ENCODE measurements at regions not wholly inside any gene's neighbourhood (a gene's known extent, or its start where the extent isn't known, plus 50 kb on each side); places are given as distances from the start of the nearest gene placed in this dataset.
A peak's percentile ranks its signal among the peaks of the same experiment; 100 is the strongest.

DNA sequence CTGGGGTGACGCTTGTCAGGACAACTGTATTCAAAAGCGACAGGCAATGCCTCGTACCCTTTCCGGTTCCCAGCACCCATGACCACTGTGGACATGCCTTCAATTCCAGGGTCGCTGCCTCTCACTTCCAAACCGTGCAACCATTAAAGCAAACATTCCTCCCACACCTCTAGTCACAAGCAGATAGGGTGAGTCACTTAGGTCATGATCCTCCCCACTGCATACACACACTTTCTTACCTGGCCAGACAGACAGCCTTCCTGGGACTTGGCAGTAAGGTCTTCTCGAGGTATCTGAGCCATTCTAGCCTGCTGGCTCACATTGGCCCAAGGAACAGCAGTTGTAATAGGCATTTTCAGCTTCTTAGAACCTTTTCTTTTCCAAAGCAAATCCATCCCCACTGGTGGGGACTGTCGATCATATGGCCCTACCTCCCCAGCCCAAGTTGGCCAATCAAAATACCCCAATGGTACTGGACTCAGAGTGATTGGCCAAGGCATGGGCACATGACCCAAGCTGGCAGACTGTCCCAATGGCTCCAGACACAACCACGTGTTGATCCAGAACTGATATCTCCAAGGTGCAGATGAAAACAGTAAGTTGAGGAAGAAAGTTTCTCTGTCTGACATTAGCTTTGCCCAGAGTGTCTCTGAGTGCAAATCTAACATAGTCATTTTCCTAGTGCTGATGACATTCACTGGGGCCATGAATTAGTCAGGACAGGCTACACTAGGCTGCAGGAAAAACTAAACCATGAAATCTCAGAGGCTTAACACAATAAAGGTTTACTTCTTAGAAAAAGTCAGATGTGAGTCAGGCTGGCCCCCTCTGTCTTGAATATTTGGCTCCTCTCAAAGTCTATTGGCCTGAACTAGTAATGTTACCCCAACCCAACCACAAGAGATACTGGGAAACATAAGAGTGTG lies 113.8 kb downstream of the RRAGC start (continued):
- TF ChIP-seq SMAD2 (IDR thresholded peaks at IDR 0.05; ENCODE audit: low read depth, low read length) (no peak), HDAC2 (IDR thresholded peaks at IDR 0.05) (no peak), RHOXF2B (CRISPR knock-in tag; conservative IDR thresholded peaks at IDR 0.05) (no peak), RBM39 (optimal IDR thresholded peaks at IDR 0.05; ENCODE audit: low read depth, low read length) (no peak), RCOR1 (IDR thresholded peaks at IDR 0.05; ENCODE audit: borderline replicate concordance in 1 of 2, low read depth in 2 of 2, low read length in 2 of 2) (no peak), PHB2 (IDR thresholded peaks at IDR 0.05; ENCODE audit: low read depth) (no peak), COPS2 (conservative IDR thresholded peaks at IDR 0.05) (no peak), NCOA1 (IDR thresholded peaks at IDR 0.05; ENCODE audit: low read depth) (no peak), TAL1 (IDR thresholded peaks at IDR 0.05) (peak; percentile 47), TBL1XR1 (IDR thresholded peaks at IDR 0.05; ENCODE audit: low read length in 2 of 2) (no peak), NRF1 (conservative IDR thresholded peaks at IDR 0.05 in 1 of 2, IDR thresholded peaks at IDR 0.05 in 1 of 2) (no peak), CBFB (CRISPR knock-in tag; IDR thresholded peaks at IDR 0.05) (no peak), CBFA2T3 (IDR thresholded peaks at IDR 0.05) (peak; percentile 80), ZNF134 (CRISPR knock-in tag; conservative IDR thresholded peaks at IDR 0.05) (no peak), NFYB (IDR thresholded peaks at IDR 0.05; ENCODE audit: extremely low read depth, insufficient read length) (peak; percentile 56), POLR2AphosphoS5 (IDR thresholded peaks at IDR 0.05; ENCODE audit: control insufficient read depth, insufficient read depth, low read depth, low read length) (peak; percentile 39; the same call in 1 of the 2 replicates), MEIS2 (IDR thresholded peaks at IDR 0.05; ENCODE audit: partially characterized antibody) (no peak), GABPB1 (CRISPR knock-in tag; IDR thresholded peaks at IDR 0.05) (peak; percentile 20; the same call in 1 of the 2 replicates), MCM2 (IDR thresholded peaks at IDR 0.05; ENCODE audit: low read depth) (no peak), GATAD2B (IDR thresholded peaks at IDR 0.05; ENCODE audit: borderline replicate concordance) (no peak), HNRNPL (IDR thresholded peaks at IDR 0.05; ENCODE audit: low read depth, low read length) (no peak)
- TF ChIP-seq, protein P1, sequence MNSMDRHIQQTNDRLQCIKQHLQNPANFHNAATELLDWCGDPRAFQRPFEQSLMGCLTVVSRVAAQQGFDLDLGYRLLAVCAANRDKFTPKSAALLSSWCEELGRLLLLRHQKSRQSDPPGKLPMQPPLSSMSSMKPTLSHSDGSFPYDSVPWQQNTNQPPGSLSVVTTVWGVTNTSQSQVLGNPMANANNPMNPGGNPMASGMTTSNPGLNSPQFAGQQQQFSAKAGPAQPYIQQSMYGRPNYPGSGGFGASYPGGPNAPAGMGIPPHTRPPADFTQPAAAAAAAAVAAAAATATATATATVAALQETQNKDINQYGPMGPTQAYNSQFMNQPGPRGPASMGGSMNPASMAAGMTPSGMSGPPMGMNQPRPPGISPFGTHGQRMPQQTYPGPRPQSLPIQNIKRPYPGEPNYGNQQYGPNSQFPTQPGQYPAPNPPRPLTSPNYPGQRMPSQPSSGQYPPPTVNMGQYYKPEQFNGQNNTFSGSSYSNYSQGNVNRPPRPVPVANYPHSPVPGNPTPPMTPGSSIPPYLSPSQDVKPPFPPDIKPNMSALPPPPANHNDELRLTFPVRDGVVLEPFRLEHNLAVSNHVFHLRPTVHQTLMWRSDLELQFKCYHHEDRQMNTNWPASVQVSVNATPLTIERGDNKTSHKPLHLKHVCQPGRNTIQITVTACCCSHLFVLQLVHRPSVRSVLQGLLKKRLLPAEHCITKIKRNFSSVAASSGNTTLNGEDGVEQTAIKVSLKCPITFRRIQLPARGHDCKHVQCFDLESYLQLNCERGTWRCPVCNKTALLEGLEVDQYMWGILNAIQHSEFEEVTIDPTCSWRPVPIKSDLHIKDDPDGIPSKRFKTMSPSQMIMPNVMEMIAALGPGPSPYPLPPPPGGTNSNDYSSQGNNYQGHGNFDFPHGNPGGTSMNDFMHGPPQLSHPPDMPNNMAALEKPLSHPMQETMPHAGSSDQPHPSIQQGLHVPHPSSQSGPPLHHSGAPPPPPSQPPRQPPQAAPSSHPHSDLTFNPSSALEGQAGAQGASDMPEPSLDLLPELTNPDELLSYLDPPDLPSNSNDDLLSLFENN (IDR thresholded peaks at IDR 0.05; ENCODE audit: low read depth in 2 of 2, low read length in 2 of 2): no peak
- TF ChIP-seq, protein P2, sequence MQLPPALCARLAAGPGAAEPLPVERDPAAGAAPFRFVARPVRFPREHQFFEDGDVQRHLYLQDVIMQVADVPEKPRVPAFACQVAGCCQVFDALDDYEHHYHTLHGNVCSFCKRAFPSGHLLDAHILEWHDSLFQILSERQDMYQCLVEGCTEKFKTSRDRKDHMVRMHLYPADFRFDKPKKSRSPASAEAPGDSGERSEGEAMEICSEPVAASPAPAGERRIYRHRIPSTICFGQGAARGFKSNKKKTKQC (CRISPR knock-in tag; IDR thresholded peaks at IDR 0.05): 0 out of 2 replicates have a peak, but pooled peaks have one; percentile 13
- TF ChIP-seq, protein P3, sequence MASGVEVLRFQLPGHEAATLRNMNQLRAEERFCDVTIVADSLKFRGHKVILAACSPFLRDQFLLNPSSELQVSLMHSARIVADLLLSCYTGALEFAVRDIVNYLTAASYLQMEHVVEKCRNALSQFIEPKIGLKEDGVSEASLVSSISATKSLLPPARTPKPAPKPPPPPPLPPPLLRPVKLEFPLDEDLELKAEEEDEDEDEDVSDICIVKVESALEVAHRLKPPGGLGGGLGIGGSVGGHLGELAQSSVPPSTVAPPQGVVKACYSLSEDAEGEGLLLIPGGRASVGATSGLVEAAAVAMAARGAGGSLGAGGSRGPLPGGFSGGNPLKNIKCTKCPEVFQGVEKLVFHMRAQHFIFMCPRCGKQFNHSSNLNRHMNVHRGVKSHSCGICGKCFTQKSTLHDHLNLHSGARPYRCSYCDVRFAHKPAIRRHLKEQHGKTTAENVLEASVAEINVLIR (CRISPR knock-in tag; IDR thresholded peaks at IDR 0.05): no peak

Data from K562 (cell line).